ENCODE measurements at regions not wholly inside any gene's neighbourhood (a gene's known extent, or its start where the extent isn't known, plus 50 kb on each side); places are given as distances from the start of the nearest gene placed in this dataset.

DNA sequence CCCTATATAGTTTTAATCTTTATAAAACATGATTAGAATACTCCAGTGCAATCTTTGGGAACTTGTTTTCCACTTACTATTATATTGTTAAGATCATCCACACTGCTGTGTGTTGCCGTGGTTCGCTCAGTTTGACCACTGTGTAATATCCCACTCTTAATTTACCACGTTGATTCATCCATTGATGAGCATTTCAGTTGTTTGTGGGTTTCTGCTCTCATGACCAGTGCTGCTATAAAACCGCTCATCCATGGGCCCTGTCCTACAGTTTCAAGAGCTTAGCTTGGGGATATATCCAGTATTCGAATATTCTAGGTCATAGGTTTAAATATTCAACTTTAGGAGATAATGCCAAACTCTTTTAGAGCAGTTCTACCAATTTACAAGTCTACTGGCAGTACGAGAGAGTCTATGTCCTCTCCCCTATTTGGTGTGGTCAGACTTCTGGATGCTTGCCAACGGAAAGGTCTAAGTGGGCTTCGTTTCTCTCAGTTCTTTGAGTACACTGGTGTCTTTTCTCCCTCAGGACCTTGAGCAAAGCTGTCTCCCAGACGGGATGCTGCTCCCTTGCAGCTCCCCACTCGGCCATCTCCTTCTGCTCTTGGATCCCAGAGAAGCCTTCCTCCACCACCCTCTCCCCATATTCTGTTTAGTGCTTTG lies 94.9 kb upstream of the ALX4 start (continued):
- TF ChIP-seq, protein P1, sequence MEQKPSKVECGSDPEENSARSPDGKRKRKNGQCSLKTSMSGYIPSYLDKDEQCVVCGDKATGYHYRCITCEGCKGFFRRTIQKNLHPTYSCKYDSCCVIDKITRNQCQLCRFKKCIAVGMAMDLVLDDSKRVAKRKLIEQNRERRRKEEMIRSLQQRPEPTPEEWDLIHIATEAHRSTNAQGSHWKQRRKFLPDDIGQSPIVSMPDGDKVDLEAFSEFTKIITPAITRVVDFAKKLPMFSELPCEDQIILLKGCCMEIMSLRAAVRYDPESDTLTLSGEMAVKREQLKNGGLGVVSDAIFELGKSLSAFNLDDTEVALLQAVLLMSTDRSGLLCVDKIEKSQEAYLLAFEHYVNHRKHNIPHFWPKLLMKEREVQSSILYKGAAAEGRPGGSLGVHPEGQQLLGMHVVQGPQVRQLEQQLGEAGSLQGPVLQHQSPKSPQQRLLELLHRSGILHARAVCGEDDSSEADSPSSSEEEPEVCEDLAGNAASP (CRISPR knock-in tag; IDR thresholded peaks at IDR 0.05; ENCODE audit: borderline replicate concordance) = no peak
- TF ChIP-seq ZNF766 (CRISPR knock-in tag; IDR thresholded peaks at IDR 0.05; ENCODE audit: borderline replicate concordance) = no peak
- TF ChIP-seq AKAP8 (CRISPR knock-in tag; IDR thresholded peaks at IDR 0.05) = no peak
- TF ChIP-seq, protein P2, sequence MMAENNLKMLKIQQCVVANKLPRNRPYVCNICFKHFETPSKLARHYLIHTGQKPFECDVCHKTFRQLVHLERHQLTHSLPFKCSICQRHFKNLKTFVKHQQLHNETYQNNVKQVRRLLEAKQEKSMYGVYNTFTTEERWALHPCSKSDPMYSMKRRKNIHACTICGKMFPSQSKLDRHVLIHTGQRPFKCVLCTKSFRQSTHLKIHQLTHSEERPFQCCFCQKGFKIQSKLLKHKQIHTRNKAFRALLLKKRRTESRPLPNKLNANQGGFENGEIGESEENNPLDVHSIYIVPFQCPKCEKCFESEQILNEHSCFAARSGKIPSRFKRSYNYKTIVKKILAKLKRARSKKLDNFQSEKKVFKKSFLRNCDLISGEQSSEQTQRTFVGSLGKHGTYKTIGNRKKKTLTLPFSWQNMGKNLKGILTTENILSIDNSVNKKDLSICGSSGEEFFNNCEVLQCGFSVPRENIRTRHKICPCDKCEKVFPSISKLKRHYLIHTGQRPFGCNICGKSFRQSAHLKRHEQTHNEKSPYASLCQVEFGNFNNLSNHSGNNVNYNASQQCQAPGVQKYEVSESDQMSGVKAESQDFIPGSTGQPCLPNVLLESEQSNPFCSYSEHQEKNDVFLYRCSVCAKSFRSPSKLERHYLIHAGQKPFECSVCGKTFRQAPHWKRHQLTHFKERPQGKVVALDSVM (CRISPR knock-in tag; IDR thresholded peaks at IDR 0.05) = no peak
- no peak for TF ChIP-seq KDM2A (CRISPR knock-in tag; IDR thresholded peaks at IDR 0.05; ENCODE audit: borderline replicate concordance, low read depth)
- TF ChIP-seq ZC3H4 (CRISPR knock-in tag; IDR thresholded peaks at IDR 0.05; ENCODE audit: borderline replicate concordance) = no peak
- TF ChIP-seq, protein P3, sequence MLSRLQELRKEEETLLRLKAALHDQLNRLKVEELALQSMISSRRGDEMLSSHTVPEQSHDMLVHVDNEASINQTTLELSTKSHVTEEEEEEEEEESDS (CRISPR knock-in tag; IDR thresholded peaks at IDR 0.05; ENCODE audit: borderline replicate concordance) = no peak
- TF ChIP-seq, protein P4, sequence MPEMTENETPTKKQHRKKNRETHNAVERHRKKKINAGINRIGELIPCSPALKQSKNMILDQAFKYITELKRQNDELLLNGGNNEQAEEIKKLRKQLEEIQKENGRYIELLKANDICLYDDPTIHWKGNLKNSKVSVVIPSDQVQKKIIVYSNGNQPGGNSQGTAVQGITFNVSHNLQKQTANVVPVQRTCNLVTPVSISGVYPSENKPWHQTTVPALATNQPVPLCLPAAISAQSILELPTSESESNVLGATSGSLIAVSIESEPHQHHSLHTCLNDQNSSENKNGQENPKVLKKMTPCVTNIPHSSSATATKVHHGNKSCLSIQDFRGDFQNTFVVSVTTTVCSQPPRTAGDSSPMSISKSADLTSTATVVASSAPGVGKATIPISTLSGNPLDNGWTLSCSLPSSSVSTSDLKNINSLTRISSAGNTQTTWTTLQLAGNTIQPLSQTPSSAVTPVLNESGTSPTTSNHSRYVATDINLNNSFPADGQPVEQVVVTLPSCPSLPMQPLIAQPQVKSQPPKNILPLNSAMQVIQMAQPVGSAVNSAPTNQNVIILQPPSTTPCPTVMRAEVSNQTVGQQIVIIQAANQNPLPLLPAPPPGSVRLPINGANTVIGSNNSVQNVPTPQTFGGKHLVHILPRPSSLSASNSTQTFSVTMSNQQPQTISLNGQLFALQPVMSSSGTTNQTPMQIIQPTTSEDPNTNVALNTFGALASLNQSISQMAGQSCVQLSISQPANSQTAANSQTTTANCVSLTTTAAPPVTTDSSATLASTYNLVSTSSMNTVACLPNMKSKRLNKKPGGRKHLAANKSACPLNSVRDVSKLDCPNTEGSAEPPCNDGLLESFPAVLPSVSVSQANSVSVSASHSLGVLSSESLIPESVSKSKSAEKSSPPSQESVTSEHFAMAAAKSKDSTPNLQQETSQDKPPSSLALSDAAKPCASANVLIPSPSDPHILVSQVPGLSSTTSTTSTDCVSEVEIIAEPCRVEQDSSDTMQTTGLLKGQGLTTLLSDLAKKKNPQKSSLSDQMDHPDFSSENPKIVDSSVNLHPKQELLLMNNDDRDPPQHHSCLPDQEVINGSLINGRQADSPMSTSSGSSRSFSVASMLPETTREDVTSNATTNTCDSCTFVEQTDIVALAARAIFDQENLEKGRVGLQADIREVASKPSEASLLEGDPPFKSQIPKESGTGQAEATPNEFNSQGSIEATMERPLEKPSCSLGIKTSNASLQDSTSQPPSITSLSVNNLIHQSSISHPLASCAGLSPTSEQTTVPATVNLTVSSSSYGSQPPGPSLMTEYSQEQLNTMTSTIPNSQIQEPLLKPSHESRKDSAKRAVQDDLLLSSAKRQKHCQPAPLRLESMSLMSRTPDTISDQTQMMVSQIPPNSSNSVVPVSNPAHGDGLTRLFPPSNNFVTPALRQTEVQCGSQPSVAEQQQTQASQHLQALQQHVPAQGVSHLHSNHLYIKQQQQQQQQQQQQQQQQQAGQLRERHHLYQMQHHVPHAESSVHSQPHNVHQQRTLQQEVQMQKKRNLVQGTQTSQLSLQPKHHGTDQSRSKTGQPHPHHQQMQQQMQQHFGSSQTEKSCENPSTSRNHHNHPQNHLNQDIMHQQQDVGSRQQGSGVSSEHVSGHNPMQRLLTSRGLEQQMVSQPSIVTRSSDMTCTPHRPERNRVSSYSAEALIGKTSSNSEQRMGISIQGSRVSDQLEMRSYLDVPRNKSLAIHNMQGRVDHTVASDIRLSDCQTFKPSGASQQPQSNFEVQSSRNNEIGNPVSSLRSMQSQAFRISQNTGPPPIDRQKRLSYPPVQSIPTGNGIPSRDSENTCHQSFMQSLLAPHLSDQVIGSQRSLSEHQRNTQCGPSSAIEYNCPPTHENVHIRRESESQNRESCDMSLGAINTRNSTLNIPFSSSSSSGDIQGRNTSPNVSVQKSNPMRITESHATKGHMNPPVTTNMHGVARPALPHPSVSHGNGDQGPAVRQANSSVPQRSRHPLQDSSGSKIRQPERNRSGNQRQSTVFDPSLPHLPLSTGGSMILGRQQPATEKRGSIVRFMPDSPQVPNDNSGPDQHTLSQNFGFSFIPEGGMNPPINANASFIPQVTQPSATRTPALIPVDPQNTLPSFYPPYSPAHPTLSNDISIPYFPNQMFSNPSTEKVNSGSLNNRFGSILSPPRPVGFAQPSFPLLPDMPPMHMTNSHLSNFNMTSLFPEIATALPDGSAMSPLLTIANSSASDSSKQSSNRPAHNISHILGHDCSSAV (CRISPR knock-in tag; IDR thresholded peaks at IDR 0.05; ENCODE audit: borderline replicate concordance) = no peak
- TF ChIP-seq PRPF4 (IDR thresholded peaks at IDR 0.05; ENCODE audit: low read depth, low read length, poor library complexity, severe bottlenecking) = no peak
- no peak for TF ChIP-seq ZNF737 (CRISPR knock-in tag; IDR thresholded peaks at IDR 0.05; ENCODE audit: borderline replicate concordance)
- TF ChIP-seq, protein P5, sequence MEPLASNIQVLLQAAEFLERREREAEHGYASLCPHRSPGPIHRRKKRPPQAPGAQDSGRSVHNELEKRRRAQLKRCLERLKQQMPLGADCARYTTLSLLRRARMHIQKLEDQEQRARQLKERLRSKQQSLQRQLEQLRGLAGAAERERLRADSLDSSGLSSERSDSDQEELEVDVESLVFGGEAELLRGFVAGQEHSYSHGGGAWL (CRISPR knock-in tag; IDR thresholded peaks at IDR 0.05) = no peak
